ENCODE measurements at regions not wholly inside any gene's neighbourhood (a gene's known extent, or its start where the extent isn't known, plus 50 kb on each side); places are given as distances from the start of the nearest gene placed in this dataset.
A peak's percentile ranks its signal among the peaks of the same experiment; 100 is the strongest.

DNA sequence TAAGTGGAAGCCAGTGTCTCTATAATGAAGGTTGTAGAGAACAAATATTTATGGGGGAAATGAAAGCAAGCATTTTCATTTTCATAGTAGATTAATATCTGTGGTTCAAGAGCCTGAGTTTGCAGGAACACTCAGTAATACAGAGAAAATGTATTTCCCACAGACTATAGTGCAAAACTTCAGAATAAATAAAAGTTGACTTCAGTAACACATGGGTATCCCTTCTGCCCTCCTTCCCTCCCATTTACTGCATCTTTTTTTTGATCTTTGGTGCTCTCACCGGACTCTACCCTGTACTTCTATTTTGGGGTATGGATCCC lies 75.3 kb upstream of the AMN1 start:
- Histone ChIP-seq H3K4me2 (ENCODE audit: low read depth, low read length) (0 out of 2 replicates have a peak overlapping the region, but pooled peaks have one; percentile 14), H3K27ac (ENCODE audit: low read length) (no peak overlapping the region)

DNA sequence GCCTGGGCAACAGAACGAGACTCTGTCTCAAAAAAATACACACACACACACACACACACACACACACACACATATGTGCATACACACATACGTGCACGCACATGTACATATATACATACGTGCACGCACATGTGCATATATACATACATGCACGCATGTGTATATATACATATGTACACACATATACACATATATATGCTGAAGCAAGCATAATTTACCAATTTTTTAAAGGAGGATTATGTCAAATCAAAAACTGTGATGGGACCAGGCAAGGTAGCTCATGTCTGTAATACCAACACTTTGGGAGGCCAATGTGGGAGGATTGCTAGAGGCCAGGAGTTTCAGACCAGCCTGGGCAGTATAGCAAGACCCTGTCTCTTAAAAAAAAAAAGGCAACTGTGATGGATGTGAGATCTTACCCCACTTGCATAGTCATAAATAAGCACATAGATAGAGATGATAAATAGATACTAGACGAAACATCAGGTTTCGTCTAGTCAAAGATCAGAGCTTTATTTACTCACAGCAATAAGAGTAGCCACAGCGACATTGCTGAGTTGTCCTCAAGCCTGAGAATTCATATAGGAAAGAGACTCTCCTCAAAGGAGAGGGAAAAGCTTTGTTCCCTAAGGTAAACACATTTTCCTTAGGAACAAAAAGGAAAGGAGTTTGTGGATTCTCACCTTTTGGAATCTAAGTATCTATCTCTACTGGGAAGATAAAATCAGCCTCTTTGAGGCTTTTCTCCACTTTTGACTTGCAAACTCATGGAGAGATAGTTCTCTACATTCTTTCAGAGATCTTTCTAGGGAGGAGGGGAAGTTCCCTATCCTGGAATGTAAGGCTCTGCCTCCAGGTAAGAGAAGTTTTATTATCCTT lies 74.7 kb upstream of the AMN1 start:
- Histone ChIP-seq H3K9me2 (replicated peaks; ENCODE audit: insufficient read depth, low read length) (no peaks in the 10 kb centered on the region), H3K9me3 (replicated peaks; ENCODE audit: insufficient read depth, low read length) (no peaks in the 10 kb centered on the region), H3K4me3 (ENCODE audit: low read length) (no peak overlapping the region), H3K79me2 (ENCODE audit: low read length) (no peaks in the 10 kb centered on the region), H4K20me1 (ENCODE audit: insufficient read depth, low read length) (no peaks in the 10 kb centered on the region), H3K27ac (ENCODE audit: low read length) (no peak overlapping the region), H3F3A (ENCODE audit: insufficient read depth, low read length) (no peaks in the 10 kb centered on the region), H3K36me3 (replicated peaks; ENCODE audit: insufficient read depth, low read length) (no peaks in the 10 kb centered on the region), H3K9ac (ENCODE audit: low read length) (no peak overlapping the region), H3K4me1 (ENCODE audit: low read length) (no peaks in the 10 kb centered on the region), H2AFZ (ENCODE audit: low read length) (no peak overlapping the region), H3K4me2 (ENCODE audit: low read depth, low read length) (0 out of 2 replicates have a peak overlapping the region, but pooled peaks have one; percentile 14), H3K27me3 (replicated peaks; ENCODE audit: insufficient read depth, low read length) (no peaks in the 10 kb centered on the region)
- DNase-seq, result no peak
- TF ChIP-seq, protein P1, sequence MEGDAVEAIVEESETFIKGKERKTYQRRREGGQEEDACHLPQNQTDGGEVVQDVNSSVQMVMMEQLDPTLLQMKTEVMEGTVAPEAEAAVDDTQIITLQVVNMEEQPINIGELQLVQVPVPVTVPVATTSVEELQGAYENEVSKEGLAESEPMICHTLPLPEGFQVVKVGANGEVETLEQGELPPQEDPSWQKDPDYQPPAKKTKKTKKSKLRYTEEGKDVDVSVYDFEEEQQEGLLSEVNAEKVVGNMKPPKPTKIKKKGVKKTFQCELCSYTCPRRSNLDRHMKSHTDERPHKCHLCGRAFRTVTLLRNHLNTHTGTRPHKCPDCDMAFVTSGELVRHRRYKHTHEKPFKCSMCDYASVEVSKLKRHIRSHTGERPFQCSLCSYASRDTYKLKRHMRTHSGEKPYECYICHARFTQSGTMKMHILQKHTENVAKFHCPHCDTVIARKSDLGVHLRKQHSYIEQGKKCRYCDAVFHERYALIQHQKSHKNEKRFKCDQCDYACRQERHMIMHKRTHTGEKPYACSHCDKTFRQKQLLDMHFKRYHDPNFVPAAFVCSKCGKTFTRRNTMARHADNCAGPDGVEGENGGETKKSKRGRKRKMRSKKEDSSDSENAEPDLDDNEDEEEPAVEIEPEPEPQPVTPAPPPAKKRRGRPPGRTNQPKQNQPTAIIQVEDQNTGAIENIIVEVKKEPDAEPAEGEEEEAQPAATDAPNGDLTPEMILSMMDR (IDR thresholded peaks at IDR 0.05; ENCODE audit: low read length), result no peak
- TF ChIP-seq EZH2phosphoT487 (IDR thresholded peaks at IDR 0.05; ENCODE audit: low read length), result no peak

More for the DNA sequence above, 75.3 kb upstream of the AMN1 start:
- Histone ChIP-seq H3K4me1 (ENCODE audit: low read length) (no peaks in the 10 kb centered on the region), H3K79me2 (ENCODE audit: low read length) (no peaks in the 10 kb centered on the region), H2AFZ (ENCODE audit: low read length) (no peak overlapping the region), H4K20me1 (ENCODE audit: insufficient read depth, low read length) (no peaks in the 10 kb centered on the region), H3K4me3 (ENCODE audit: low read length) (no peak overlapping the region), H3F3A (ENCODE audit: insufficient read depth, low read length) (no peaks in the 10 kb centered on the region), H3K9me3 (replicated peaks; ENCODE audit: insufficient read depth, low read length) (no peaks in the 10 kb centered on the region), H3K9ac (ENCODE audit: low read length) (no peak overlapping the region), H3K27me3 (replicated peaks; ENCODE audit: insufficient read depth, low read length) (no peaks in the 10 kb centered on the region), H3K36me3 (replicated peaks; ENCODE audit: insufficient read depth, low read length) (no peaks in the 10 kb centered on the region), H3K9me2 (replicated peaks; ENCODE audit: insufficient read depth, low read length) (no peaks in the 10 kb centered on the region)
- DNase-seq, result no peak
- TF ChIP-seq EZH2 (optimal IDR thresholded peaks at IDR 0.05; ENCODE audit: low read depth, low read length), result no peak
- no peak for TF ChIP-seq EZH2phosphoT487 (IDR thresholded peaks at IDR 0.05; ENCODE audit: low read length)
- TF ChIP-seq, protein P1 (IDR thresholded peaks at IDR 0.05; ENCODE audit: low read length), result no peak

DNA sequence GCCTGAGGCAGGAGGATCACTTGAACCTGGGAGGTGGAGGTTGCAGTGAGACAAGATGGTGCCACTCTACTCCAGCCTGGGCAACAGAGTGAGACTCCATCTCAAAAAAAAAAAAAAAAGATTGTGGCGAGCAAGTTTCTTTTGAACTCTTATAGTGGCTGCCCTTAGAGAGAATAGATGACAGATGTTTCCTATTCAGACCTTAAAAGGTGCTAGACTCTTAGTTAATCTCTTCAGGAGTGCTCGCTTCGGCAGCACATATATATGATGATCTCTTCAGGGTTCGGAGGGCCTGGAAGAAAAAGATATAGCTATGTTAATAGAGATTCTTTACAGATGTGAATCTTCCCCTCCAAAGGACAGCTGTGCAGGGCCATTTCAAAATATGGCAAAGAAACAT lies 73.1 kb upstream of the AMN1 start:
- H3K79me2 ChIP-seq (ENCODE audit: low read length), result no peaks in the 10 kb centered on the region
- no peak overlapping the region for H3K27ac ChIP-seq (ENCODE audit: low read length)
- no peak overlapping the region for H3K9ac ChIP-seq (ENCODE audit: low read length)

More for the DNA sequence above, 73.1 kb upstream of the AMN1 start:
- H4K20me1 ChIP-seq (ENCODE audit: insufficient read depth, low read length), result no peaks in the 10 kb centered on the region
- no peaks in the 10 kb centered on the region for H3K9me2 ChIP-seq (replicated peaks; ENCODE audit: insufficient read depth, low read length)
- no peaks in the 10 kb centered on the region for H3K27me3 ChIP-seq (replicated peaks; ENCODE audit: insufficient read depth, low read length)
- no peak overlapping the region for H3K4me3 ChIP-seq (ENCODE audit: low read length)
- no peaks in the 10 kb centered on the region for H3K36me3 ChIP-seq (replicated peaks; ENCODE audit: insufficient read depth, low read length)
- H3K4me1 ChIP-seq (ENCODE audit: low read length), result no peaks in the 10 kb centered on the region
- TF ChIP-seq, protein P1 (IDR thresholded peaks at IDR 0.05; ENCODE audit: low read length), result no peak
- TF ChIP-seq EZH2 (optimal IDR thresholded peaks at IDR 0.05; ENCODE audit: low read depth, low read length), result no peak
- no peak for TF ChIP-seq EZH2phosphoT487 (IDR thresholded peaks at IDR 0.05; ENCODE audit: low read length)
- H2AFZ ChIP-seq (ENCODE audit: low read length), result no peak overlapping the region
- H3K4me2 ChIP-seq (ENCODE audit: low read depth, low read length), result no peak overlapping the region
- H3F3A ChIP-seq (ENCODE audit: insufficient read depth, low read length), result no peaks in the 10 kb centered on the region
- H3K9me3 ChIP-seq (replicated peaks; ENCODE audit: insufficient read depth, low read length), result no peaks in the 10 kb centered on the region
- DNase-seq, result no peak

All from MM.1S (cell line).